GM21360 (cell line): ENCODE measurements at regions not wholly inside any gene's neighbourhood (a gene's known extent, or its start where the extent isn't known, plus 50 kb on each side); places are given as distances from the start of the nearest gene placed in this dataset.
"Not testable (repeated sequence)": the region's sequence is repeated elsewhere in the genome, so short reads cannot be mapped to it uniquely, and the experiment has no call there.

ENCODE experiments used
- ATAC-seq: cut with Tn5 transposase; IDR thresholded peaks from one replicate; pipeline ENCODE4 v1.9.1; 2021; ENCODE audit warnings: mild to moderate bottlenecking, moderate library complexity; ENCODE audit not compliant: unreplicated experiment

DNA sequence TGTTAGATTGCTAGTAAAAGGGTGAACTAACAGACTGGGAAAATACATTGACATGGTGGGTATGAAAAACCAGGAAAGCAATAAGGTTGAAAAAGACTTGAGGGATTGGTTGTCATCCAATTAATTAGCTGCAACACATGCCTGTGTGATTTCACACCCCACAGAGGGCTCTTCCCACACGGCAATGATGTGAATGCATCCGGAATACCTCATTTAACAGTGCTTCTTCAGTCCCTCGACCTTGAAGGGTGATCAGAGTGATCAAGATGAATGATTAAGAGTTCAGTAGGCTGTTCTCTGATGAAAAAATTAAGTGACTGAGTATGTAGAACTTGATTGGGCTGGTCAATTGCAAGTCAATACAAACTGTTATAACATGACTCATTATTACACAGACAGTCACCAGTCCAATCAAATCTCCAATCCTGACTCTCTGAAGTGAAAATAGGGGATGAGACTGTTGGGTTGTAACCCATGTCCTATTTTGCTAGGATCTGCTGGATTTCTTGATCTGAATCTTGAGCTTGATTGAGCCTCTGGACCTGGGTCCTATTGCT, 924.9 kb upstream of the FAM98A start:
- ATAC-seq: no peak

GRCh38 chr2:34519659-34520058, 920.6 kb upstream of the FAM98A start:
- no peak for ATAC-seq

DNA sequence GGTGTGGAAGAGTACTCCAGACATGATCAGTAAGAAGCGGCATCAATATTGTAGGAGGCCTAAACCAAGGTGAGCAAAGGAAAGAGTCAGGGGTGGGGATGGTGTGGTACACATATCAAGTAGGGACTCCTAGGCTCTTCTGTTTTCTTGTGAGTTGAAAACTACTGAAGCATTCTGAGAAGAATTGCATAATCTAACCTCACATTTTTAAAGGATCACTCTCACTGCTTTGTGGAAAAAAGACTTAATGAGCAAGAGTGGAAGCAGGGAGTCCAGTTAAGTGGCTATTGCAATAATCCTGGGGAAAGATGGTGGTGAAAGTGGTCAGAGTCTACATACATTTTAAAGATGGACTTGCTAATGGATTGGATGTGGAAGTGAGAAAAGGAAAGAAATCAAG, 899.5 kb upstream of the FAM98A start:
- no peak for ATAC-seq

DNA sequence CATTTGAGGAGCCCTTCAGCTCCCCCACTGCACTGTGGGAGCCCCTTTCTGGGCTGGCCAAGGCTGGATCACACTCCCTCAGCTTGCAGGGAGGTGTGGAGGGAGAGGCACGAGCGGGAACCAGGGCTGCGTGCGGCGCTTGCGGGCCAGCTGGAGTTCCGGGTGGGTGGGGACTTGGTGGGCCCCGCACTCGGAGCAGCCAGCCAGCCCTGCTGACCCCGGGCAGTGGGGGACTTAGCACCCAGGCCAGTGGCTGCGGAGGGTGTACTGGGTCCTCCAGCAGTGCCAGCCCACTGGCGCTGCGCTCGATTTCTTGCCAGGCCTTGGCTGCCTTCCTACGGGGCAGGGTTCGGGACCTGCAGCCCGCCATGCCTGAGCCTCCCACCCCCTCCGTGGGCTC, 895.1 kb upstream of the FAM98A start:
- not testable (repeated sequence) for ATAC-seq

DNA sequence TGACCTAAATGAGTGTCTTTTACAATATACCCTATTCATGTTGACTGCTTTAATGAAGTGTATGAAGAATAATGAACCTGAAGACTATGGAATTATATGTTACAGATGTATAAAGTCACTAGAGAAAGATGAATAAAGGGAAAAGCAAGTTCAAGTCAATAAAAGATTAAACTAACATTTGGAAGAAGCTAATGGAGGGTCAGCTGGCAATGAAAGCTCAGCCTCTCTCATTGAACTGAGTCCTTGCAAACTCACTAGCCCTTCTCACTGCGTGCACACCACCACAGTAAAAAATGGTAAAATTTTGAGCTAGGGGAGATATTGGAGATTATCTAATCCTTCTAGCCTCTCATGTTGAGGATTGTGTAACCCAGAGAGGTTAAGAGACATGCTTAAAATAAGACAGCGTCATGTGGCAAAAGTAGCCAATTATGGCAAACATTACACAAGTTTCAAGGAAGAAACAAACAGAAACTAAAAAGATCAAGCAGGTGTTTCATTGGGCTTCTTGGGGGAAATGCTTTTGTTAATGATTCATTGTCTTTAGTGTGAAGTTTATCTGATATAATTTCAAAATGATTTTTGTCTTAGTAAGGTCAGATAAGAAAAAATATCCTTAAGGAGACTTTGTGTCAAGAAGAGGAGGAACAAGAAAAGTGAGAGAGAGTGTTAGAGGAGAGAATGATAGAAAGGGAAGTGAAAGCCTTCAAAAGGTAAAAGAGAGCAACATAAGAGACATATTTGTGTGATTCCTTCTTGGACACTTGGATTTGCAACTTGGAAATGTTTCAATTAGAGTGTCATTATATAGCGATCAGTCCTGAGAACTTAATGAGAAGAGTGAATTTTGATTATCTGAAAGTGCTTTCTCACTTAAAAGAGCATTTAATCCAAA, 893.7 kb upstream of the FAM98A start:
- no peak for ATAC-seq

DNA sequence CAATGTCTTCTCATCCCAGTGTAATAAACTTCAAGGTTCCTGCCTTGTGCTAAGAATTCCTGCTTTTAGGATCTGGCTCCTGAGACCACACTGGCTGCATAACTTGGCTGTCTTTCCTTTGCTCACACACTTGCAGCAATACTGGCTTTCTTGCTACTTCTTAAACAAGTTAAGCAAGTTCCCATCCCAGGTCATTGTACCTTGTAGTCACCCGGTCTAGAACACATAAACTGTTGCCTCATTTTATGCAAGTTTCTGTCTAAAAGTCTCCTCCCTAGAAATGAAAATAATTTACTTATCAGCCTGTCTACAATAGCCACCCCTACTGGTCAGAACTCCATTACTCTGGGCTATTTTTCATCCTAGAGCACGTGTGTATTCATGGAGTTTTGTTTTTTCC, 887.9 kb upstream of the FAM98A start:
- ATAC-seq: no peak

DNA sequence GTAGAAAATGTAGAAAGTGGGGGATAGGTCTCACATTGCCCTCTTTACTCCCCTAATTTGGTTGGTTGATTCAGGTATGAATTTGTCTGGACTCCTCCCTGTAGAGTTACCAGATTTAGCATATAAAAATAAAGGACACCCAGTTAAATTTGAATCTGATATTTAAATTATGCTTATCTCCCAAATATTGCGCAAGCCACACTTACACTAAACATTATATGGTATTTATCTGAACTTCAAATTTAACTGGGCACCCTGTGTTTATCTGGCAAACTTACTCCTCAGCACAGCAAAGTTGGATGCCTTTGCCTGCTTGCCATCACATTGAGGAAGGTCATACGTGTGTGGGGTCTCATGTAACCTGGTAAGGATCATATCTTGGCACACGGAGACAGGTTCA, 882.4 kb upstream of the FAM98A start:
- no peak for ATAC-seq

GRCh38 chr2:34480366-34480765, 881.3 kb upstream of the FAM98A start:
- ATAC-seq: no peak

- ATAC-seq: no peak
Observed at GRCh38 chr2:34475156-34475555, 876.1 kb upstream of the FAM98A start.

- no peak for ATAC-seq
Observed at GRCh38 chr2:34474646-34475045, 875.5 kb upstream of the FAM98A start.

DNA sequence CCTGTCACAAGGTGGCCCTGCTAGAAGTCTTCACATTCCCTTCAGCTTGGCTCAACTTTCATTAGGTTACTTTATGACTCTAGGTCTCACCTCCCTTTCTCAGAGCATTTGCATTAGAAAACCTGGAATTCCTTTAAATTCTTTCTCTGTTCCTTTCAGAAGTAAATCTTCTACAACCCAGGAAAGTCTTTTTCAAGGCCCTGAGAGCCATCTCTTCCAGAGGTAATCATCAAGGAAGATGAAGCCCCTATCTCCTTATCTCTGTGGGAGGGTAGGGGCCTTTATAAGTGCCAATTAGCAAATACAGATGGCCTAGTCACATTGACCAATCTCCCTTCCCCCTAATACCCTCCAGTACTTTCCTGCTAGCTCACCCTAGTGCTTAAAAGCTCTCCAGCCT, 848.0 kb upstream of the FAM98A start:
- no peak for ATAC-seq

DNA sequence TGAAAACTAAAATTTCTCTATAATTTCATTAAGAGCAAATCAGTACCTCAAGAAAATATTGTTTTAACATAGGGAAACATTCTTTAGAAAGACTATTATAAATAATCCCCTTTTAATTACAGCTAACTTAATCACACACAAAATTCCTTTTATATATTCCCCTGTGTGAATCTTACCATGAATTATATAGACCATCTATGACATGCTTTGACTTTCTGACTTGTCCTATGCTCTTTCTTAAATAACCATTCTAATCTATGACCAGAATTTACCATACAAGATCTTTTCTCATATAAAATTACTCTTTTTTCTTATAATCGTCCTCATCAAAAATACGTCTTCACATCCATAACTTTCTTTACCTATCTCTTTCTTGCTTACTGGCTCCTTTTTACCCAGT, 824.2 kb upstream of the FAM98A start:
- no peak for ATAC-seq

GRCh38 chr2:34419856-34420255, 820.8 kb upstream of the FAM98A start:
- ATAC-seq: no peak

- no peak for ATAC-seq
Observed at GRCh38 chr2:34416856-34417255, 817.8 kb upstream of the FAM98A start.

GRCh38 chr2:34414856-34415255, 815.8 kb upstream of the FAM98A start:
- ATAC-seq: no peak

DNA sequence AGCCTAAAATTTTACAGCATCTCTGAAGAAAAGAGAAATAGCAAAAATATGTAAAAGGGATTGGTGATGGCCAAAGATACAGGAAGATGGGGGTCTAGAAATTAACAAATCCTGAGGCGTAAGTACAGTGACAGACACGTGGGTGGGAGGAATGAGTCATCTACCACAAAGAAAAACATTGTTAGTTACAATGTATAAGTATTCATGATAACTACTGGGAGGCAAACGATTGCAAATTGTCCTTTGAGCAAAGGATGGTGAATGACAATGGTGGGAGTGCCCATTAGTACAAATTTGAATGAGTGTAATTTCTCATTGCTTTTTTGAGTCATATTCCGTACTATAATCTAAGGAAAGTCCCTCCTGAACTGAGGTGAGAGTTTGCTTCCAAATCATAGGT, 809.0 kb upstream of the FAM98A start:
- ATAC-seq: no peak

GRCh38 chr2:34403512-34403911, 804.4 kb upstream of the FAM98A start:
- no peak for ATAC-seq

DNA sequence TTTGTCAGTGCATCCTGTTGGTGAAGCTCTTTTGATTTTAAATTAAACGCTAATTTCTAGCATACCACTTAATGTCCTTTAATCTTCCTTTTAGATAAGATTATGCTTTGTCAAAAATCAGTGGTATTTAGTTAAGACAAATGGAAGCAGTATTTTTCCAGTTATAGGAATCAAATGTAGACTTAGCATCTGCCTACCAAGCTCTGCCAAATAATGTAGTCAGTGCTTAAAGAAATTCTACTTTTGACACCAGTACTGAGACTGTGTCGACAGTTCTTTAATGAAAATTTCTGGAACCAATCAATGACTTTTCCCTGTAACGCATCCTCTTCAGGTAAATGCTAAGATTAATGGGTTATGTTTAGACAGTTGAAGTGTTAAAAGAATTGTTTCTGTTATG, 803.3 kb upstream of the FAM98A start:
- ATAC-seq: no peak

GRCh38 chr2:34401186-34401585, 802.1 kb upstream of the FAM98A start:
- no peak for ATAC-seq

- no peak for ATAC-seq
Observed at GRCh38 chr2:34388446-34388845, 789.3 kb upstream of the FAM98A start.

GRCh38 chr2:34387536-34387935, 788.4 kb upstream of the FAM98A start:
- no peak for ATAC-seq

DNA sequence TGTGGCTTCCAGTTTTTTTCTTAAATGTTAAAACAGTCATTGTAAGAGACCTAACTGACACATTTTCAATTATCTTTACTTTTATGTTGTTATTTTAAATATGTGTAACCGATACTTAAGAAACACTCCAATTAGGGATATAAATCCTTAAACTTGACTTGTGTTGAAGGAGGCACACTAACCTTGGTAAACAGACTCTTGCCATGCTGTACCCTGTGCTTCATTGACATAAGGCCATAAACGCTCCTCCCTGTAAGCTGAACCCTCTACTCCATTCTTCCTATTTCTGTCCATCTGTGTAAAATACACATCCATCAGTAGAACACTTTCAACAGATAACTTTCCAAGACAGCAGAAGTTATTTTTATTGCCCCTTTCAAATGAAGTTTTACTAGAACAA, 780.5 kb upstream of the FAM98A start:
- no peak for ATAC-seq
